Endothelial cell (in vitro differentiated cells): ENCODE measurements at regions not wholly inside any gene's neighbourhood (a gene's known extent, or its start where the extent isn't known, plus 50 kb on each side); places are given as distances from the start of the nearest gene placed in this dataset.

ENCODE experiments used
- DNase-seq: peaks from one replicate; pipeline ENCODE4 v3.0.0; 2021; ENCODE audit warnings: low spot score
- H3K27ac Mint-ChIP-seq: one replicate; pipeline ENCODE4 v1.8.0; 2021; ENCODE audit warnings: mixed read lengths, inconsistent platforms; ENCODE audit not compliant: unreplicated experiment
- H3K27me3 Mint-ChIP-seq: one replicate; pipeline ENCODE4 v1.8.0; 2021; ENCODE audit warnings: mild to moderate bottlenecking, moderate library complexity, mixed read lengths, inconsistent platforms; ENCODE audit not compliant: unreplicated experiment
- H3K36me3 Mint-ChIP-seq: one replicate; pipeline ENCODE4 v1.8.0; 2021; ENCODE audit warnings: mild to moderate bottlenecking, low read depth, mixed read lengths, inconsistent platforms; ENCODE audit not compliant: unreplicated experiment
- H3K4me1 Mint-ChIP-seq: one replicate; pipeline ENCODE4 v1.8.0; 2021; ENCODE audit warnings: mild to moderate bottlenecking, mixed read lengths, inconsistent platforms; ENCODE audit not compliant: unreplicated experiment
- H3K4me3 Mint-ChIP-seq: one replicate; pipeline ENCODE4 v1.8.0; 2021; ENCODE audit warnings: mild to moderate bottlenecking, mixed read lengths, inconsistent platforms; ENCODE audit not compliant: unreplicated experiment
- H3K9me3 Mint-ChIP-seq: one replicate; pipeline ENCODE4 v1.8.0; 2021; ENCODE audit warnings: mixed read lengths, inconsistent platforms; ENCODE audit not compliant: unreplicated experiment
- TF ChIP-seq, protein P1 (sequence below): fragments of 200-600 bp; sonication (generic); IDR thresholded peaks from one replicate; pipeline ENCODE4 v1.5.0; 2021; ENCODE audit warnings: antibody characterized with exemption; ENCODE audit not compliant: unreplicated experiment

DNA sequence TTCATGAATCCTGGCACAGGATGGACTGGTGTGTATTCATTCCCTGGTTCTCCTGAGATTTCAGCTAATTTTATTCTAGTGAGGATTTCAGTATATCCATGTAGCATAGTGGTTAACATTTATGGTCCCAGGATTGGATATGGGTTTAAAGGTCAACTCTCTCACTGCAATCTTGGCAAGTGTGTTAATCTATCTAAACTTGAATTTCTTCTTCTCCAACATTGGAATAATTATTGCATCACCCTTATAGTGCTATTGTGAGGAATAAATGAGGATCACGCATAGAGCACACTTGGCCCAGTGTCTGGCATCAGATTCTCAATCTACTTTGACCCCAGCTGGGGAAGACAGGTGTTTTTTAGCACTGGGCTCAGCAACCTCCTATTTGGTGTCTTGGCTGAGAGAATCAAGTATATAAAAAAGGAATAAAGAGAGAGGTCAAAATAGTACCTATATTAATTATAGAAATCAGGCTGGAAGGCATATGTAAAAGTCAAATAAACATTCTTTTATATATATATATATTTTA lies 531.2 kb upstream of the ATP2B1 start:
- no peak overlapping the region for H3K4me3 Mint-ChIP-seq
- peaks cover 2% of the 10 kb centered on the region for H3K27me3 Mint-ChIP-seq
- TF ChIP-seq, protein P1, sequence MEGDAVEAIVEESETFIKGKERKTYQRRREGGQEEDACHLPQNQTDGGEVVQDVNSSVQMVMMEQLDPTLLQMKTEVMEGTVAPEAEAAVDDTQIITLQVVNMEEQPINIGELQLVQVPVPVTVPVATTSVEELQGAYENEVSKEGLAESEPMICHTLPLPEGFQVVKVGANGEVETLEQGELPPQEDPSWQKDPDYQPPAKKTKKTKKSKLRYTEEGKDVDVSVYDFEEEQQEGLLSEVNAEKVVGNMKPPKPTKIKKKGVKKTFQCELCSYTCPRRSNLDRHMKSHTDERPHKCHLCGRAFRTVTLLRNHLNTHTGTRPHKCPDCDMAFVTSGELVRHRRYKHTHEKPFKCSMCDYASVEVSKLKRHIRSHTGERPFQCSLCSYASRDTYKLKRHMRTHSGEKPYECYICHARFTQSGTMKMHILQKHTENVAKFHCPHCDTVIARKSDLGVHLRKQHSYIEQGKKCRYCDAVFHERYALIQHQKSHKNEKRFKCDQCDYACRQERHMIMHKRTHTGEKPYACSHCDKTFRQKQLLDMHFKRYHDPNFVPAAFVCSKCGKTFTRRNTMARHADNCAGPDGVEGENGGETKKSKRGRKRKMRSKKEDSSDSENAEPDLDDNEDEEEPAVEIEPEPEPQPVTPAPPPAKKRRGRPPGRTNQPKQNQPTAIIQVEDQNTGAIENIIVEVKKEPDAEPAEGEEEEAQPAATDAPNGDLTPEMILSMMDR = no peak
- H3K27ac Mint-ChIP-seq = no peak overlapping the region
- no peaks in the 10 kb centered on the region for H3K36me3 Mint-ChIP-seq
- H3K4me1 Mint-ChIP-seq = no peaks in the 10 kb centered on the region
- no peak for DNase-seq
- no peaks in the 10 kb centered on the region for H3K9me3 Mint-ChIP-seq

DNA sequence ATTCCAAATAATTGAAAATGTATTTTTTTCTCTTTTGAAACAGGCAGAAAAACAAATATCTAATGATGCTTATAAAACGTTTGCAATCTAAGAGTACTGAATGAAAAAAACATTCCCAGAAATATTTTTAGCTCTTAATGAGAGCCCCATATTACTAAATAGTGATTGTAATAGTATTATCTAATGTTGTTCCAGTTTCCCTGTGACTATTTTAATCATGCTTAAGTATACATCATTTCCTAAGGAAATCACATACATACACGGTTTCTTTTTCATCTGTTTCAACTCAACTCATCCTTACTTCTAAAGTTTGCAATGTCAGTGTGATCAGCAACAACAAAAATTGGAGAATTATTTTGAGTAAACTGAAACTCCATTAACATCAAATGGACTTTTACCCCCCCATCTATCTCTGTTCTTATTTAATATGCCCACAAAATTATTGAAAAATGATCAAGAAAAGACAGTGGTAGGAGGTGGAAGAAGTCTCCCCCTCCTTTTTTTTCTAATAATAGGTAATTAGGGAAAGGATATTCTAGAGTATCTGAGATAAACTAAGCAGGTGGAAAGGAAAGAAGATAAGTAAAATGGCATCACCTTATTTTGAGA lies 530.1 kb upstream of the ATP2B1 start:
- H3K36me3 Mint-ChIP-seq = no peaks in the 10 kb centered on the region
- TF ChIP-seq, protein P1 = no peak
- H3K4me3 Mint-ChIP-seq = no peak overlapping the region
- no peak for DNase-seq
- no peaks in the 10 kb centered on the region for H3K4me1 Mint-ChIP-seq
- no peak overlapping the region for H3K27ac Mint-ChIP-seq
- peaks cover 2% of the 10 kb centered on the region for H3K27me3 Mint-ChIP-seq
- H3K9me3 Mint-ChIP-seq = no peaks in the 10 kb centered on the region

DNA sequence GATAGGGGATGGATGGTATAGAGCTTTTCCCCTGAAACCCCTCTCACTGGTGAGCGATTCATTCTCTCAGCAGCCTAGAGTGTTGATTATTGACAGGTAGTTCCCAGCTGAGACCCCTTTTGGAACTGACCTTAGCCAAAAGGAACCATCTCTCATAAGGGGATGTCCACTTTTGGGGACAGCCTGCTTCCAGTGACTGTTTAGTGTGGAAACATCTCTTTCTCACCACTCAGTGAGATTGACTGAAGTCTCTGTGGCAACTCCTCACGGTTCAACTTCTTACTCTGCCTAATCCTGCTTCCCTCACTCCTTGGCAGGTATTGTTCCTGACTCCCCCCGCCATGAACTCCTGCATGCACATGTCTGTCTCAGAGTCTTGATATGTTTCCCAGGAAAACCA lies 529.2 kb upstream of the ATP2B1 start:
- no peak for DNase-seq
- no peaks in the 10 kb centered on the region for H3K36me3 Mint-ChIP-seq
- TF ChIP-seq, protein P1 = no peak
- no peaks in the 10 kb centered on the region for H3K4me1 Mint-ChIP-seq
- H3K4me3 Mint-ChIP-seq = no peak overlapping the region
- no peak overlapping the region for H3K27ac Mint-ChIP-seq
- H3K27me3 Mint-ChIP-seq = peaks cover 2% of the 10 kb centered on the region
- no peaks in the 10 kb centered on the region for H3K9me3 Mint-ChIP-seq

DNA sequence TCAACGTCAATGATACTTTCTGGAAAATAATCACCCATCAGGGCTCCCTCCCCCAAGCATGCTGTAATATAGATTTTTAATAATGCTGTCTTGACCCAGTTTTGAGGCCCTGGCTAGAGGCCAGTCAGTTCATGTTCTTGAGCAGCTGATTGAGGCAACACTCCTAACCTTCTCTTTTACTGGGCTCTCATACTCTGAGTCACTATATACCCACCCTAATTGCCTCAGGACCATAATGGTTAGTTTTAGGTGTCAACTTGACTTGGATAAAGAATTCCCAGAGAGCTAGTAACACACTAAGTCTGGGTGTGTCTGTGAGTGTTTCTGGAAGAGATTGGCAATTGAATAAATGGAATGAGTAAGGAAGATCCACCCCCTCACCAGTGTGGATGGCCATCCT lies 527.0 kb upstream of the ATP2B1 start:
- no peaks in the 10 kb centered on the region for H3K36me3 Mint-ChIP-seq
- H3K27me3 Mint-ChIP-seq = peaks cover 2% of the 10 kb centered on the region
- no peaks in the 10 kb centered on the region for H3K9me3 Mint-ChIP-seq
- no peak overlapping the region for H3K4me3 Mint-ChIP-seq
- no peak for DNase-seq
- TF ChIP-seq, protein P1 = no peak
- H3K27ac Mint-ChIP-seq = no peak overlapping the region
- no peaks in the 10 kb centered on the region for H3K4me1 Mint-ChIP-seq

DNA sequence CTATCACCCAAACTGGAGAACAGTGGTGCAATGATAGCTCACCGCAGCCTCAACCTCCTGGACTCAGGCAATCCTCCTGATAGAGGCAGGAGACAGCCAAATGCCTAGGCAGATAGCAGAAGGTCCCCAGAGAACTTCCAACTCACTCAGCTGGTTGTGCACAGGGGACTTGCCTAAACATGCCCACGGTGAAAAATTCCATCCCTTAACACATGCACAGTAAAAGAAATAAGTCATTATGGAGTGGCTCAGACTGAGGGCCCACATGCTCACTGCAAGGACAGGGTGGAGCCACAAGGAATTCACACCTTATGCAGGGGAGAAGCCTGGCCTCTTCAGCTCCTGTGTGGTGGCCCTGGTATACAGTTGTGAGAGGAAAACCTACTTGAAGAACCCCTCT lies 525.8 kb upstream of the ATP2B1 start:
- Mint-ChIP-seq H3K4me3 (no peak overlapping the region), H3K27me3 (peaks cover 2% of the 10 kb centered on the region), H3K9me3 (no peaks in the 10 kb centered on the region), H3K27ac (no peak overlapping the region), H3K4me1 (peaks cover 5% of the 10 kb centered on the region), H3K36me3 (no peaks in the 10 kb centered on the region)
- no peak for DNase-seq
- TF ChIP-seq, protein P1 = no peak
